ENCODE measurements at regions not wholly inside any gene's neighbourhood (a gene's known extent, or its start where the extent isn't known, plus 50 kb on each side); places are given as distances from the start of the nearest gene placed in this dataset.
"Not testable (repeated sequence)": the region's sequence is repeated elsewhere in the genome, so short reads cannot be mapped to it uniquely, and the experiment has no call there.

- Histone ChIP-seq H3K4me3 (ENCODE audit: low read depth in 1 of 5, low read length in 5 of 5) (no peak overlapping the region), H3K9me3 (ENCODE audit: control insufficient read depth in 5 of 5, low read length in 5 of 5) (peaks cover 0 to 1% (median 0%) of the 10 kb centered on the region in 5 donors), H3K9ac (ENCODE audit: low read length in 5 of 5) (no peak overlapping the region), H3K36me3 (ENCODE audit: control insufficient read depth in 5 of 5, insufficient read depth in 5 of 5, low read length in 5 of 5) (no peaks in the 10 kb centered on the region), H3K27me3 (ENCODE audit: control insufficient read depth in 5 of 5, insufficient read depth in 4 of 5, low read length in 5 of 5) (no peaks in the 10 kb centered on the region), H3K27ac (ENCODE audit: low read depth, low read length) (no peak overlapping the region), H3K4me1 (ENCODE audit: control insufficient read depth in 5 of 5, insufficient read depth in 5 of 5, low read length in 5 of 5) (no peaks in the 10 kb centered on the region)
Observed at GRCh38 chr2:138293549-138293948, 208.0 kb upstream of the SPOPL start.

- H3K27me3 ChIP-seq (ENCODE audit: control insufficient read depth in 5 of 5, insufficient read depth in 4 of 5, low read length in 5 of 5): no peaks in the 10 kb centered on the region
- H3K4me3 ChIP-seq (ENCODE audit: low read depth in 1 of 5, low read length in 5 of 5): no peak overlapping the region
- no peak overlapping the region for H3K27ac ChIP-seq (ENCODE audit: low read depth, low read length)
- H3K36me3 ChIP-seq (ENCODE audit: control insufficient read depth in 5 of 5, insufficient read depth in 5 of 5, low read length in 5 of 5): no peaks in the 10 kb centered on the region
- H3K9me3 ChIP-seq (ENCODE audit: control insufficient read depth in 5 of 5, low read length in 5 of 5): no peaks in the 10 kb centered on the region
- no peak overlapping the region for H3K9ac ChIP-seq (ENCODE audit: low read length in 5 of 5)
- H3K4me1 ChIP-seq (ENCODE audit: control insufficient read depth in 5 of 5, insufficient read depth in 5 of 5, low read length in 5 of 5): no peaks in the 10 kb centered on the region
Observed at GRCh38 chr2:138294451-138294850, 207.1 kb upstream of the SPOPL start.

GRCh38 chr2:138296365-138296764 is 205.2 kb upstream of the SPOPL start:
- no peak overlapping the region for H3K4me3 ChIP-seq (ENCODE audit: low read depth in 1 of 5, low read length in 5 of 5)
- H3K9me3 ChIP-seq (ENCODE audit: control insufficient read depth in 5 of 5, low read length in 5 of 5): no peaks in the 10 kb centered on the region
- H3K27ac ChIP-seq (ENCODE audit: low read depth, low read length): no peak overlapping the region
- no peaks in the 10 kb centered on the region for H3K36me3 ChIP-seq (ENCODE audit: control insufficient read depth in 5 of 5, insufficient read depth in 5 of 5, low read length in 5 of 5)
- H3K27me3 ChIP-seq (ENCODE audit: control insufficient read depth in 5 of 5, insufficient read depth in 4 of 5, low read length in 5 of 5): no peaks in the 10 kb centered on the region
- no peaks in the 10 kb centered on the region for H3K4me1 ChIP-seq (ENCODE audit: control insufficient read depth in 5 of 5, insufficient read depth in 5 of 5, low read length in 5 of 5)
- no peak overlapping the region for H3K9ac ChIP-seq (ENCODE audit: low read length in 5 of 5)

- H3K36me3 ChIP-seq (ENCODE audit: control insufficient read depth in 5 of 5, insufficient read depth in 5 of 5, low read length in 5 of 5): no peaks in the 10 kb centered on the region
- H3K27me3 ChIP-seq (ENCODE audit: control insufficient read depth in 5 of 5, insufficient read depth in 4 of 5, low read length in 5 of 5): no peaks in the 10 kb centered on the region
- H3K9me3 ChIP-seq (ENCODE audit: control insufficient read depth in 5 of 5, low read length in 5 of 5): no peaks in the 10 kb centered on the region
Observed at GRCh38 chr2:138298120-138298814, 203.3 kb upstream of the SPOPL start.

GRCh38 chr2:138298900-138299299 is 202.7 kb upstream of the SPOPL start:
- Histone ChIP-seq H3K27me3 (ENCODE audit: control insufficient read depth in 5 of 5, insufficient read depth in 4 of 5, low read length in 5 of 5) (no peaks in the 10 kb centered on the region), H3K27ac (ENCODE audit: low read depth, low read length) (no peak overlapping the region), H3K9ac (ENCODE audit: low read length in 5 of 5) (no peak overlapping the region), H3K9me3 (ENCODE audit: control insufficient read depth in 5 of 5, low read length in 5 of 5) (no peaks in the 10 kb centered on the region), H3K4me1 (ENCODE audit: control insufficient read depth in 5 of 5, insufficient read depth in 5 of 5, low read length in 5 of 5) (no peaks in the 10 kb centered on the region), H3K4me3 (ENCODE audit: low read depth in 1 of 5, low read length in 5 of 5) (no peak overlapping the region), H3K36me3 (ENCODE audit: control insufficient read depth in 5 of 5, insufficient read depth in 5 of 5, low read length in 5 of 5) (no peaks in the 10 kb centered on the region)

More at GRCh38 chr2:138298120-138298814, 203.3 kb upstream of the SPOPL start:
- Histone ChIP-seq H3K4me1 (ENCODE audit: control insufficient read depth in 5 of 5, insufficient read depth in 5 of 5, low read length in 5 of 5) (no peaks in the 10 kb centered on the region), H3K4me3 (ENCODE audit: low read depth in 1 of 5, low read length in 5 of 5) (no peak overlapping the region), H3K9ac (ENCODE audit: low read length in 5 of 5) (no peak overlapping the region), H3K27ac (ENCODE audit: low read depth, low read length) (no peak overlapping the region)

- H3K36me3 ChIP-seq (ENCODE audit: control insufficient read depth in 5 of 5, insufficient read depth in 5 of 5, low read length in 5 of 5): no peaks in the 10 kb centered on the region
- no peaks in the 10 kb centered on the region for H3K27me3 ChIP-seq (ENCODE audit: control insufficient read depth in 5 of 5, insufficient read depth in 4 of 5, low read length in 5 of 5)
- H3K9ac ChIP-seq (ENCODE audit: low read length in 5 of 5): no peak overlapping the region
- H3K27ac ChIP-seq (ENCODE audit: low read depth, low read length): no peak overlapping the region
- H3K4me3 ChIP-seq (ENCODE audit: low read depth in 1 of 5, low read length in 5 of 5): no peak overlapping the region
- no peaks in the 10 kb centered on the region for H3K4me1 ChIP-seq (ENCODE audit: control insufficient read depth in 5 of 5, insufficient read depth in 5 of 5, low read length in 5 of 5)
- no peaks in the 10 kb centered on the region for H3K9me3 ChIP-seq (ENCODE audit: control insufficient read depth in 5 of 5, low read length in 5 of 5)
Observed at GRCh38 chr2:138306626-138307025, 194.9 kb upstream of the SPOPL start.

- Histone ChIP-seq H3K27ac (ENCODE audit: low read depth, low read length) (no peak overlapping the region), H3K27me3 (ENCODE audit: control insufficient read depth in 5 of 5, insufficient read depth in 4 of 5, low read length in 5 of 5) (no peaks in the 10 kb centered on the region), H3K36me3 (ENCODE audit: control insufficient read depth in 5 of 5, insufficient read depth in 5 of 5, low read length in 5 of 5) (no peaks in the 10 kb centered on the region), H3K4me1 (ENCODE audit: control insufficient read depth in 5 of 5, insufficient read depth in 5 of 5, low read length in 5 of 5) (no peaks in the 10 kb centered on the region), H3K4me3 (ENCODE audit: low read depth in 1 of 5, low read length in 5 of 5) (no peak overlapping the region), H3K9me3 (ENCODE audit: control insufficient read depth in 5 of 5, low read length in 5 of 5) (no peaks in the 10 kb centered on the region), H3K9ac (ENCODE audit: low read length in 5 of 5) (no peak overlapping the region)
Observed at GRCh38 chr2:138307099-138307498, 194.5 kb upstream of the SPOPL start.

- Histone ChIP-seq H3K9me3 (ENCODE audit: control insufficient read depth in 5 of 5, low read length in 5 of 5) (no peaks in the 10 kb centered on the region), H3K27ac (ENCODE audit: low read depth, low read length) (no peak overlapping the region), H3K4me1 (ENCODE audit: control insufficient read depth in 5 of 5, insufficient read depth in 5 of 5, low read length in 5 of 5) (no peaks in the 10 kb centered on the region), H3K4me3 (ENCODE audit: low read depth in 1 of 5, low read length in 5 of 5) (no peak overlapping the region), H3K9ac (ENCODE audit: low read length in 5 of 5) (no peak overlapping the region), H3K36me3 (ENCODE audit: control insufficient read depth in 5 of 5, insufficient read depth in 5 of 5, low read length in 5 of 5) (no peaks in the 10 kb centered on the region), H3K27me3 (ENCODE audit: control insufficient read depth in 5 of 5, insufficient read depth in 4 of 5, low read length in 5 of 5) (no peaks in the 10 kb centered on the region)
Observed at GRCh38 chr2:138309760-138310159, 191.8 kb upstream of the SPOPL start.

GRCh38 chr2:138312061-138312460 is 189.5 kb upstream of the SPOPL start:
- H3K9ac ChIP-seq (ENCODE audit: low read length in 5 of 5): no peak overlapping the region
- no peaks in the 10 kb centered on the region for H3K27me3 ChIP-seq (ENCODE audit: control insufficient read depth in 5 of 5, insufficient read depth in 4 of 5, low read length in 5 of 5)
- no peaks in the 10 kb centered on the region for H3K36me3 ChIP-seq (ENCODE audit: control insufficient read depth in 5 of 5, insufficient read depth in 5 of 5, low read length in 5 of 5)
- no peak overlapping the region for H3K27ac ChIP-seq (ENCODE audit: low read depth, low read length)
- H3K9me3 ChIP-seq (ENCODE audit: control insufficient read depth in 5 of 5, low read length in 5 of 5): no peaks in the 10 kb centered on the region
- no peak overlapping the region for H3K4me3 ChIP-seq (ENCODE audit: low read depth in 1 of 5, low read length in 5 of 5)
- H3K4me1 ChIP-seq (ENCODE audit: control insufficient read depth in 5 of 5, insufficient read depth in 5 of 5, low read length in 5 of 5): no peaks in the 10 kb centered on the region

- not testable (repeated sequence) for H3K4me1 ChIP-seq (ENCODE audit: control insufficient read depth in 5 of 5, insufficient read depth in 5 of 5, low read length in 5 of 5); H3K36me3 ChIP-seq (ENCODE audit: control insufficient read depth in 5 of 5, insufficient read depth in 5 of 5, low read length in 5 of 5); H3K9me3 ChIP-seq (ENCODE audit: control insufficient read depth in 5 of 5, low read length in 5 of 5); H3K27ac ChIP-seq (ENCODE audit: low read depth, low read length); H3K4me3 ChIP-seq (ENCODE audit: low read depth in 1 of 5, low read length in 5 of 5); H3K9ac ChIP-seq (ENCODE audit: low read length in 5 of 5); H3K27me3 ChIP-seq (ENCODE audit: control insufficient read depth in 5 of 5, insufficient read depth in 4 of 5, low read length in 5 of 5)
Observed at GRCh38 chr2:138315619-138316018, 186.0 kb upstream of the SPOPL start.

All from subcutaneous abdominal adipose tissue (tissue), 5 donors.